GM21381 (cell line): ENCODE measurements at regions not wholly inside any gene's neighbourhood (a gene's known extent, or its start where the extent isn't known, plus 50 kb on each side); places are given as distances from the start of the nearest gene placed in this dataset.
"Not testable (repeated sequence)": the region's sequence is repeated elsewhere in the genome, so short reads cannot be mapped to it uniquely, and the experiment has no call there.

Source experiments
- ATAC-seq: cut with Tn5 transposase; IDR thresholded peaks from one replicate; pipeline ENCODE4 v1.9.1; 2021; ENCODE audit warnings: mild to moderate bottlenecking, moderate library complexity; ENCODE audit not compliant: unreplicated experiment

DNA sequence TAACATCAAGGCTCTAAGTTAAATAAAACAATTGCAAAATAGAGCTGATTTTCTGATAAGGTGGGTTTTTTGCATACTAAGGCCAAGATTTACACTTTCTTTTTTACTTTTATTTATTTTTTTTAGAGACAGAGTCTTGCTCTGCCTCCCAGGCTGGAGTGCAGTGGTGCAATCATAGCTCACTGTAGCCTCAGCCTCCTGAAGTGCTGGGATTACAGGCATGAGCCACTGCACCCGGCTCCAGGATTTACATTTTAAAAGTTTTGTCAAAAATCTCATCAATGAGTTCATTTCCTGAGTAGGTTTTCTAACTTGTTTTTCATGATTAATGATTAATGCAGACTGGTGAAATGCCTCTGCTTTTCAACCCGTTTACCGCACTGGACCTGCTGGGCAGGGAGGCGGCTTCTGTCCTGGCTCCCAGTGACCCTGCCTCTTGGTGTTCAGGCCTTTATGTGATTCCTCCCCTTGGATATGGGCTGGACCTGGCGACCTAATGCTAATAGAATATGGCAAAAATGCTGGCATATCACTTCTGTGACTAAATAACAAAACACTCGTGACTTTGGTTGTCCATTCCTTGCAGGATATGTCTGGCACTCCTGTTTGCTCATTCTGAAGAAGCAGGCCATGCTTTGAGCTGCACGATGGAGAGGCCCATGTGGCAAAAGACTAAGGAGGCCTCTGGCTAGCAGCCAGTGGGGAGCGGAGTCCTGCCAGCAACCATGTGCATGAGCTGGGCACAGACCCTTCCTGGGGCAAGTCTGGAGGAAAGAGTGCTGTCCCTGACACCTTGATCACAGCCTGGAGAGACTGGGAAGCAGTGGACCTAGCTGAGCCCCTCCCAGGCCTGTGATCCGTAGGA, 72.2 kb upstream of the PTCH1 start:
- ATAC-seq, result no peak

DNA sequence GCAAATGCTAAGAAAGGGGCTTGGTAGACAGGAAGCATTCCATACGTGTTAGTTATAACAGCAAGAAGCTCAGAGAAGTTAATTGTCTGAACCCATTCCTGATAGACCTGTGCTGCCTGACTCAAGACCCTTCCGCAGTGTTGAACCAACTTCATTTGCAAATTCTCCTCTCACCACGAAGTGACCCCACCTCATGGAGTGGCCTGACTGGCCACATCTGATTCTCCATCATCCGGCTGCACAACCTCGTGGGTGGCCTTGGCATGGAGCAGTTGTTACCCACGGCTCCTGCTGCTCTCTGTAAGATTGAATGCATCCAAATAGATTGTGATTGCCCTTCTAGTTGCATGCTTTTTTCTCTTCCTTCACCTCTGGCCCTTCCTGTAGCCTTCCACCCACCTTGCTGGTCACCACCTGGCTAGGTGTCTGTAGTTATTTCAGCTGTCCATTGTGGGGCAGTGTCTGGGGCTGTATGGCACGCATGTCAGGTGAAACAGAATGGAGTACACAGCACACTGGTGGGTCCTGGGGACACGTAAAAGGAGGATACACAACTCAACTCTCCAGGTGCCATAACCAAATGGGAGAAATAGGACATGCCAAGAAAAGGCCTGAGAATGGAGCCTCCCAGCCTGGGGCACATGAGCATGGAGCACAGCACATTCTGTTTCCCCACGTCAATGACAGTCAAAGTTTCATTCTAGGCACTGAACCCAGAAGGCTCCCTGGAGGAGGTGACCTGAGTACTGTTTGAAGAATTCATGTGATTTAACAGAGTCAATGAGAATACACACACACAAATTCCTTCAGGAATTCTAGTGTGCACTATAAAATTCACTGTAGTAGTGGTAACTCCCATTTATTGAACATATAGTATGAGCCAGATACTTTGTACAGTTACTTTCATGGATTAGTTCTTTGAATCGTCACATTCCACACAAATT, 70.5 kb upstream of the PTCH1 start:
- ATAC-seq, result no peak

DNA sequence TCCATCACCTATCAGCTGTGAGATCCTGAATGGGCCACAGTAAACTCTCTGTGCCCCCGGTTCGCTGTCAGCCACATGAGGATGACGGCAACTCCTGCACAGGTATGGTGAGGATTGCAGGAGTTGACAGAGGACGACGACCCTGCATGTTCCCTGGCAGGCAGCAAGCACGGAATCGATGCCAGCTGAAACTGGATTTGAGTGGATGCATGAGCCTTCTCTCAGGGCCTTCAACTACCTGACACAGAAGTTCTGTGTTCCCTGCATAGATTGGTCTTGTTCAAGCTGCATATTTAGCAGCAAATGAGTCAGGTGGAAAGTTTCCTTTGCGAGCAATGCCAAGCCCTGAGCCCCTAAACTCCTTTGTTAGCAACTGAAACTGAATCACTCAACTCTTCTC, 69.6 kb upstream of the PTCH1 start:
- ATAC-seq, result no peak

DNA sequence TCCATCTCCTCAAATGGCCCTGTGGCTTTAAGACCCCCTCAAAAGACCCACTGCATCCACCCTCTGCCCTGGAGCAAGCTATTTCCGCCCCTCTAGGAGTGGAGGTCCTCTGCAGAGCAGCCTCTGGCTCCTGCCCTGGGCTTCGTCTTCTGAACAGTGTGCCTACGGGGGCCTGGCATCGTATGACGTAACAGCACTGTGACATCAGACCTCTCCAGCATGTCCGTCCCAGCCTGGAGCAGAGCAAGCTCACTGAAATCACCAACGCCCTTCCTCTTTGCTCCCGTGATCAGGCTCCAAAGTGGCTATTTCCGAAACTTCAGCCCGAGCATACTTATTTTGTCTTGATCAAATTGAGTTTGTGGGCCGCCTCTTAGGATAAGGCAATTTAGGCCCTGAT, 69.1 kb upstream of the PTCH1 start:
- no peak for ATAC-seq

DNA sequence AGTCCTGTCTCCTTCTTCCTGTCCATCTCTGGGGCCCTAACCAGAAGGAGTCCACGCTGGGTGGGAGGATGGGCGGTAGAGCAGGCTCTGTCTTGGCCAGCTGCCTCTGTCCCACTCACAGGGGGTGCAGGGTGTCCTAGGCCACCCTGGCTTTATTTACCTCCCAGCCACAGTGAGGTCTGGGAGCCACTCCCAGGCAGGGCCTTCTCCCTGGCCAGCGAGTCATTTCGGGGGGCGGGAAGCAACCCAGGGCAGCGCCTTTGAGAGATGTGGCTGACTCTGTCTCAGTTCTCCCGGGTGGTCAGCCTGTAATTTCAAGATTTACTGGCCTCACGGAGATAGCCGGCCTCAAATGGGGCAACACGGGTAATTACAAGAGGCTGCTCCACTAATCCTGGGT, 67.4 kb upstream of the PTCH1 start:
- no peak for ATAC-seq

DNA sequence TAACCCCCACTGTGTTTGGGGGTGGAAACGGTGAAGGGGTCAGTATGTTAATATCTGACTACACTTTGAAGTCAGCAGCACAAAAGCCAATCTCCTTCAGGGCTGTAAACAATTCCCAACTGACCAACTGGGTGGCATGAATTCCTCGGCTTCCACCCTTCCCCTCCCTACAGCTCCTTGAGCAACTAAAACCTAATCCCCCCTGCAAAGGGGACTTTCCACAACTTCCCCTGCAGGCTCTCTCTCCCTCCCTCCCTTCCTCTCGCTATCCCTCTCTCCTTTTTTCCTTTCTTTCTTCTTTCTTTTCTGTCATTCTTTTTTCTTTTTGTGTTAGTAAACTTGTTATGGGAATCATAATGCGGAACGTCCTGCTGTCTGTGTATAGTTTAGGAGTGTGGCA, 65.1 kb upstream of the PTCH1 start:
- no peak for ATAC-seq

DNA sequence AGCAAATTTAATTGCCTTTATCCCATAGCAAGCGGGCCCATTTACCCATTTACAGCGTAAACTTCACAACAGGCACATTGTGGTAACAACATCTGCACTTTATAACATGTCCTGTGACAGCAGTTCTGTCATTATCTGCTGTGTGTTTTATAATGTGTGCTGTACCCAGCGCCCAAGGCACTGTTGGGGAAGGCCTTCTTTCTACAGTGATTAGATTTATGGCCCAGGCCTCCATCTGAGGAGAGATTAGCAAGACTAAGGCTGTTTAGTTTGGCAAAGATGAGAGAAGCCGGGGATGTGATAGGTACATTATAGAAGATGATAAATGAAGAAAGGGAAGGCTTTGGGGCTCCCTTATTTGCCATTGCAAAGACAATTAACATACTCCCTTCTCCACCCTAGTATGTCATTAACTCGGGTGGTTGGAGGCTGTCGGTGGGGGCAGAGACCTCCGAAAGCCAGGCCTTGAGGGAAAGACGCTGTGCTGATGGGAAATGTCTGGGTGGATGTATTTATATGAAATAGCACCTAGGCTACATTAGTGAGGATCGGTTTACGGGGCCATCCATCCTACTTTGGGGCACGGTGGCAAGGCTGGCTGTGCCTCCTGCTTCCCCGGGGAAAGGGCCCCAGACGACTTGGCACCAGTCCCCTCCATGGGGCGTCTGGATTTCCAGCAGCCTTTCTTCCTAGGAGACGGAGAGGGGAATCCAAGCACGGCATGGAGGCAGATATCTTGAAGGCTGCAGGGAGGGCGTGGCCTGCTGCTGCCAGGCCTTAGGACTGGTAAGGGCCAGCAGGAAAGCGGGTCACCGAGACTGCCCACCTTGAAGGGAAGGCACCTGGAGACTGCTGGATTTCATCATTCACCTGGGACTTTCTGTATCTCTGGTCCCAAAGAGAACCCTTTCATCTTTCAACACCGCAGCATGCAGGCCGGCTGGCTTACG, 64.3 kb upstream of the PTCH1 start:
- no peak for ATAC-seq

DNA sequence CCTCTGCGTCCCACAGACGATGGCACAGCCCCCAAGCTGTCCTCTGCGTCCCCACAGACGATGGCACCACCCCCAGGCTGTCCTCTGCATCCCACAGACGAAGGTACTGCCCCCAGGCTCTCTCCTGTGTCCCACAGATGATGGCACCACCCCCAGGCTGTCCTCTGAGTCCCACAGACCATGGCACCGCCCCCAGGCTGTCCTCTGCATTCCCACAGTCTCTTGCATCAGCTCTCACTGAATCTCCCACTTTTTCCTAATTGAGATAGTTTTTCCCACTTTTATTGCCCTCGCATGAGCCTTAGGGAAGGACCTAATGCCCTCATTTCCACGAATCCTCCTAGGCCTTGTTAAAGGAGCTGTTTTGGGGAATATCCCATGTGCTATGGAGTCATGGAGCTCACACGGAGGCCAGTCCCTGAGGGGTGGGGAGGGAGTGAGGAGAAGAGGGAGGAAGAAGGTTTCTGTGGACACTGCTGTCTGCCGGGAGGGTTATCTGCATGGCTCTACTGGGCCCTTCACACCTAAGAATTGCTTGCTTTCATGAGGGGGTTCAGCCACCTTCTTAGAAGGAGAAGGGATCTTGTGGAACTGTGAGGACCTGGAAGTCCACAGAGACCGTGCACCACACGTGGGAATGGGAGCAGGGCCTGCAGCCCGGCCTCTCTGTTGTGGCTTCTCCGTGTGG, 58.2 kb upstream of the PTCH1 start:
- no peak for ATAC-seq

DNA sequence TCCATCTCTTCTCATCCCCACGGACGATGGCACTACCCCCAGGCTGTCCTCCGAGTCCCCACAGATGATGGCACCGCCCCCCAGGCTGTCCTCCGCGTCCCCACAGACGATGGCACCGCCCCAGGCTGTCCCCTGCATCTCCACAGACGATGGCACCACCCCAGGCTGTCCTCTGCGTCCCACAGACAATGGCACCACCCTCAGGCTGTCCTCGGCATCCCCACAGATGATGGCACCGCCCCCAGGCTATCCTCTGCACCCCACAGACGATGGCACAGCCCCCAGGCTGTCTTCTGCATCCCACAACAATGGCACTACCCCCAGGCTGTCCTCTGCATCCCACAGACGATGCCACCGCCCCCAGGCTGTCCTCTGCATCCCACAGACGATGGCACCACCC, 57.4 kb upstream of the PTCH1 start:
- ATAC-seq, result no peak

DNA sequence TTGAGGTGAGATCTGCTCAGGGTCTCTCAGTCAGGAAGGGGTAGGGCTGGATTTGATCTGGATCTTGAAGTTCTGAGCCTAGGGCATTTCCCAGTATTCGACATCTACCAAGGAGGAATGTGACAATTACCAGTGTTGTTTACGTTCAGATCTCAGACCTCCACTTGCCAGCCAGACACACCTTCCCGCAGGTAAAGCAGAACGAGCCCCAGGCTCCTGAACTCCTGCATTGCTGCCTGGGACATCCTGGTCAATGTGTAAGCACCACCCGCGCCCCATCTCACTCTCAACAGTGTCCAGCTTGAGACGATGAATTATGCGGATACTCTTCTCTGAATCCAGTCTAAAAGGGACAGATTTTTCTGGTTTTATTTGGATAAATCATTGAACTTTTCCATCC, 56.7 kb upstream of the PTCH1 start:
- ATAC-seq, result no peak

DNA sequence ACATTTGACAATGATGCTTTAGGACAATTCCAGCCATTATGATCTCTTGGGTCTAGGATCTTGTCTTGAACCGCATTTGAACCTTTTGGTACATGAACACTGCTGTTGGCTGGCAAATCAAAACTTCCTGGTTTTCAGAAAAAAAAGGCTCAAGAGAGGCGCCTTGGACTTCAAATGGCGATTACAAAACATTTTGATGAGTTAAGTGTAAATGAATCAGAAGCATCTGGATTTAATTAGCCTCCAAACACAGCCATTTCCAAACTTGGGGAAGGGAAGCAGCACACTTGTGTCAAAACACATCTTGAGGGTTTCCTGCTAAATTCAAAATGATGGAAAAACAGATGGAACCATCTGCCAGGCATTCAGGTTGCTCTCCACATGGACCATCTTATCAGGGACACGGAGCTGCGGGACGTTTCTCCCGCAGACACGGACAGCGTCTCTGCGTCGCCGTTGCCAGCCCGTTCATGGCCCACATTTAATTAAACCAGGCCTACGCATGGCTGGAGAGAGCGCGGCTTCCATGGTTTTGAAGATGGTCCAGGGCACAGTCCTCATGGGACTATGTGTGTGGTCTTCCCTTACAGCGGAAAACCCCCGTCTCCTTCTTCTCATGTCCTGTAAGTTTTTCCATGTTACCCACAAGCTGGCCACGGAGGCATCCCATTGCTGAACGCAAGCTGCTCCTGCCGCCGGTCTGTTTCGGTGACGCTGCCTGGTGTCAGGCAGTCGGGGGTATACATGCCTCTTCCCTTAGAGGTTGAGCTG, 55.8 kb upstream of the PTCH1 start:
- no peak for ATAC-seq

DNA sequence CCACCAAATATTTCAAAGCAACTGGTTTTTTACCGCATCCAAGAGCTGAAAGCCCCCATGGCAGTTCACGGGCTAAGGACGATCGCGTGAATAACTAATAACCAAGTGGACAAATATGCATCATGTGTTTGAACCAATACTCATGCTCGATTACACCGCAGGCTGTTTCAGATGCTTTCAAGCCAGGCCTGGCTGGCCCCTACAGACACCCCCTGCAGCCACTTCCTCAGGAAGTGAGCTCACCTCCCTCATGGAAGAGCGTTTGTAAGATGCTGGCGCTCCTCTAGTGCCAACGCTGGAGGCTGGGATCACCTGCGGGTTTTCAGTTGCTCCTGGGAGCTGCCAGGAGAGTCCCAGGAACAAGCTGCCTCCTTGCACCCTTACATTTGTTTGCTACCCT, 53.9 kb upstream of the PTCH1 start:
- ATAC-seq, result no peak

DNA sequence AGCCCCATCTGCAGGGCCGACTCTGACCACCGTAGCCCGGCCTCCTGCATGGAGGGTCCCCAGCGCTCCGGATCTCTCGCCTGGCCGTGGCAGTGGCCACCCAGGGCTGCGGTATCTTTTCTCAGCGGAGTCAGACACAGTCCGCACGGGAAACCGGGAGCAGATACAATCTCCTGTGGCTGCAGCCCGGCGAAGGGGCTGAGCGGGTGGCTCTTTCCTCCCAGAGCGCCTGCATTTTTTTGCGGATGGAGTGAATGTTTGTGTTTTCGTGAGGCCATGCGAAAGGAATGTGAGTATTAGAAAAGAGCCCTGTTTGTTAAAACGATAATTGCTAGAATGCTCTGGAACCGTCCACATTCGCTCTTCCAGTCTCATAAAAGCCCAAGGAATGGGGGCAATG, 53.4 kb upstream of the PTCH1 start:
- ATAC-seq, result no peak

DNA sequence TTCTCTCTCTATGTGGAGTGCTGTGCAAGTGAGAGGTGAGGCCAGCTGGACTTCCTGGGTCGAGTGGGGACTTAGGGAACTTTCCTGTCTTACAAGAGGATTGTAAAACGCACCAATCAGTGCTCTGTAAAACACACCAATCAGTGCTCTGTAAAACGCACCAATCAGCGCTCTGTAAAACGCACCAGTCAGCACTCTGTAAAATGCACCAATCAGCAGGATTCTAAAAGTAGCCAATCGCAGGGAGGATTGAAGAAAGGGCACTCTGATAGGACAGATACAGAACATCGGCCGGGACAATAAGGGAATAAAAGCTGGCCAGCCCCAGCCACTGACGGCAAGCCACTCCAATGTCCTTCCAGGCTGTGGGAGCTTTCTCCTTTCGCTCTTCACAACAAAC, 52.0 kb upstream of the PTCH1 start:
- ATAC-seq, result not testable (repeated sequence)
